Upper lobe of left lung (tissue), 6 donors: ENCODE measurements at regions not wholly inside any gene's neighbourhood (a gene's known extent, or its start where the extent isn't known, plus 50 kb on each side); places are given as distances from the start of the nearest gene placed in this dataset.

Source experiments
- ATAC-seq, 2 donors: fragments of 200-7000 bp; cut with Tn5 transposase; one replicate each; pipeline ENCODE4 v1.9.1; 2022; ENCODE audit warnings: mild to moderate bottlenecking in 2 of 2, moderate library complexity in 2 of 2; ENCODE audit not compliant: low FRiP score in 2 of 2
- DNase-seq, 2 donors: peaks; one replicate each; pipeline ENCODE4 v3.0.0-alpha.2; 2019 to 2020
- H3K27ac ChIP-seq, 4 donors: fragments of 200-600 bp; sonication (generic); one replicate each; pipeline ENCODE4 v1.5.1; 2016 to 2019
- H3K27me3 ChIP-seq, 4 donors: fragments of 200-600 bp; sonication (generic); one replicate each; pipeline ENCODE4 v1.5.1; 2017 to 2019
- H3K36me3 ChIP-seq, 4 donors: fragments of 200-600 bp; sonication (generic); one replicate each; pipeline ENCODE4 v1.5.1; 2016 to 2019
- H3K4me1 ChIP-seq, 4 donors: fragments of 200-600 bp; sonication (generic); one replicate each; pipeline ENCODE4 v1.5.1; 2018 to 2019
- H3K4me3 ChIP-seq, 4 donors: fragments of 200-600 bp; sonication (generic); one replicate each; pipeline ENCODE4 v1.5.1; 2017 to 2019; ENCODE audit warnings: mild to moderate bottlenecking in 2 of 4, moderate library complexity in 1 of 4
- H3K9me3 ChIP-seq, 4 donors: fragments of 200-600 bp; sonication (generic); one replicate each; pipeline ENCODE4 v1.5.1; 2018 to 2019
- EP300 ChIP-seq, 4 donors: sonication (generic); formaldehyde crosslinking; IDR thresholded peaks; one replicate each; pipeline ENCODE4 v1.5.1; 2017; ENCODE audit warnings: antibody characterized with exemption in 4 of 4, control low read depth in 2 of 4
- POLR2A ChIP-seq, 4 donors: fragments of 450-650 bp; IDR thresholded peaks; one replicate each; pipeline ENCODE4 v1.5.1; 2016 to 2017; ENCODE audit warnings: antibody characterized with exemption in 4 of 4, mild to moderate bottlenecking in 2 of 4
- POLR2AphosphoS5 ChIP-seq, 2 donors: sonication (generic); formaldehyde crosslinking; IDR thresholded peaks; one replicate each; pipeline ENCODE4 v1.5.1; 2017; ENCODE audit warnings: antibody characterized with exemption in 2 of 2
- WGBS, 2 donors: methylation state at CpG; one replicate each; pipeline ENCODE4 v1.1.5; 2017 to 2018; 5-methylcytosine and 5-hydroxymethylcytosine counted together
- TF ChIP-seq, protein P1 (sequence below), 6 experiments: fragments of 450-650 bp in 4 of 6; fragments of 200-600 bp in 2 of 6; sonication (generic) in 2 of 6; IDR thresholded peaks; one replicate each; pipeline ENCODE4 v1.5.1; 2016 to 2019; ENCODE audit warnings: antibody characterized with exemption in 6 of 6
- donor health status: DM: no; HTN: no; CAD: no; lungs with moderate emphysema.
- donor health status: DM: no; HTN: yes; CAD: no; lungs with severe emphysema.

DNA sequence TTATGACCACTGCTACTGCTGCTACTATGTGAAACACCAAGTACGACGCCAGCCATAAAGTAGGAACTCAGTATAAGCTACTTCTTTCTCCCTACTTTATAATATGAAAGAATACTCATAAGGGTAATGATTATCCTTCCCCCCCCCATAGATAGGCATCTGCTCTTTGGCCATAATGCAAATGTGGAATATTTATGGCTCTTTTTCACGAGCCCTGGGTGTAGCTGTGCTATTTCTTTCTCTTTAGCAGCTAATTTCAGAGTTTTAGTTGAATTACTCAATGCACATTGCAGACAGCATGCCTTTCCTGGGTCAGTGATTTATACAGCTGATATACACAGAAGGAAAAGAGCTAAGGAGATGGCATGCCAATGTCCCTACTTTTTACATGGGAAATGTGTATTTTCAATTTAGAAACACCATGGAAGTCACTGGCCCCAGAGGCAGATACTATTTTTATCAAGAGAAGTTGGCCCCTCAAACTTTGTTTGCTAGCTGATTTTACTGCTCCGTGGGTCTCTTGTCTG, 234.1 kb upstream of the KIAA1217 start:
- Histone ChIP-seq H3K36me3 (no peaks in the 10 kb centered on the region), H3K4me3 (no peak overlapping the region), H3K27me3 (no peaks in the 10 kb centered on the region), H3K9me3 (no peaks in the 10 kb centered on the region), H3K27ac (no peak overlapping the region), H3K4me1 (no peaks in the 10 kb centered on the region)
- 71 to 74% methylated on average over 4 of the region's 4 CpGs for WGBS, 2 donors
- TF ChIP-seq POLR2AphosphoS5 (IDR thresholded peaks at IDR 0.05): no peak
- TF ChIP-seq, protein P1, sequence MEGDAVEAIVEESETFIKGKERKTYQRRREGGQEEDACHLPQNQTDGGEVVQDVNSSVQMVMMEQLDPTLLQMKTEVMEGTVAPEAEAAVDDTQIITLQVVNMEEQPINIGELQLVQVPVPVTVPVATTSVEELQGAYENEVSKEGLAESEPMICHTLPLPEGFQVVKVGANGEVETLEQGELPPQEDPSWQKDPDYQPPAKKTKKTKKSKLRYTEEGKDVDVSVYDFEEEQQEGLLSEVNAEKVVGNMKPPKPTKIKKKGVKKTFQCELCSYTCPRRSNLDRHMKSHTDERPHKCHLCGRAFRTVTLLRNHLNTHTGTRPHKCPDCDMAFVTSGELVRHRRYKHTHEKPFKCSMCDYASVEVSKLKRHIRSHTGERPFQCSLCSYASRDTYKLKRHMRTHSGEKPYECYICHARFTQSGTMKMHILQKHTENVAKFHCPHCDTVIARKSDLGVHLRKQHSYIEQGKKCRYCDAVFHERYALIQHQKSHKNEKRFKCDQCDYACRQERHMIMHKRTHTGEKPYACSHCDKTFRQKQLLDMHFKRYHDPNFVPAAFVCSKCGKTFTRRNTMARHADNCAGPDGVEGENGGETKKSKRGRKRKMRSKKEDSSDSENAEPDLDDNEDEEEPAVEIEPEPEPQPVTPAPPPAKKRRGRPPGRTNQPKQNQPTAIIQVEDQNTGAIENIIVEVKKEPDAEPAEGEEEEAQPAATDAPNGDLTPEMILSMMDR (IDR thresholded peaks at IDR 0.05): no peak
- no peak for TF ChIP-seq POLR2A (IDR thresholded peaks at IDR 0.05)
- TF ChIP-seq EP300 (IDR thresholded peaks at IDR 0.05): no peak
- ATAC-seq (no peak), DNase-seq (no peak)

DNA sequence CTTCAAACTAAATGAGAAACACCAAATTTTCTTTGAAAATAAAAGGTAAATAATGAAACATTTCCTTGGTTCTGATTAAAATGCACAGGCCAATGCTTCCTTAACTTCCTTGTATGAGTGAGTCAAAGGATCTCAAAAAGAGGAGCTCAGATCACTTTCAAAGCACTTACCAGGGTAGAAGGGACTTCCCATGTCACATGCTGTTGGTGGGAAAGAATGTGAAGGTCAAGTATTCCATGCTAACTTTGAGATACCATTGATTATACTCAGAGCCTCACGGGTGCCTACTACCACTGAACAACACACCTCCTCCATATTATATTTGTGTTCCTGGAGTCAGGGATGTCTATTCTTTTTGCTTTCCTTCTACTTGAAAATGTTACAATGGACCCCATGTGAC, 233.5 kb upstream of the KIAA1217 start:
- H3K4me1 ChIP-seq: no peaks in the 10 kb centered on the region
- H3K36me3 ChIP-seq: no peaks in the 10 kb centered on the region
- no peak for DNase-seq
- H3K27me3 ChIP-seq: no peaks in the 10 kb centered on the region
- no peak for ATAC-seq
- no peak overlapping the region for H3K4me3 ChIP-seq
- no peak for TF ChIP-seq POLR2AphosphoS5 (IDR thresholded peaks at IDR 0.05)
- TF ChIP-seq, protein P1 (IDR thresholded peaks at IDR 0.05): no peak
- TF ChIP-seq EP300 (IDR thresholded peaks at IDR 0.05): no peak
- TF ChIP-seq POLR2A (IDR thresholded peaks at IDR 0.05): no peak
- 57 to 73% methylated on average over 1 of the region's 1 CpG for WGBS, 2 donors
- no peak overlapping the region for H3K27ac ChIP-seq
- no peaks in the 10 kb centered on the region for H3K9me3 ChIP-seq

DNA sequence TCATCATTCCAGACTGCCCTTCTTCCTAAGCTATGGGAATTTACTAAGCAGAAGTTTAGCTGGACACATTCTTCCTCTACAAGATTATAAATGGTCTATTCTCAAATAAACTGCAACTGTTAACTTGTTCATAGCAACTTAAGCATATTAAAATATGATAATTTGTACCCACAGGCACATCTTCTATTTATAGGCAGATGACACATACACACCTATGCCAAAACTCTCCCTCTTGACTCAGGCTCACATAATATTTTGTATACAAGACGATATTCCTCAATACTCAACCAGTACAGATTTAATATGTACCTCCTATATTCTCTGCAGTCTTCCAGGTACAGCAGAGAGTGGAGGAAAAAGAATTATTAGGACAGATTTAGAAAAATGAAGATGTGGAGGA, 232.7 kb upstream of the KIAA1217 start:
- WGBS, 2 donors: 87 to 89% methylated on average over 1 of the region's 1 CpG
- Histone ChIP-seq H3K36me3 (no peaks in the 10 kb centered on the region), H3K4me3 (no peak overlapping the region), H3K4me1 (no peaks in the 10 kb centered on the region), H3K27me3 (no peaks in the 10 kb centered on the region), H3K27ac (no peak overlapping the region), H3K9me3 (no peaks in the 10 kb centered on the region)
- DNase-seq (no peak), ATAC-seq (no peak)
- TF ChIP-seq, protein P1 (IDR thresholded peaks at IDR 0.05): no peak
- no peak for TF ChIP-seq EP300 (IDR thresholded peaks at IDR 0.05)
- TF ChIP-seq POLR2AphosphoS5 (IDR thresholded peaks at IDR 0.05): no peak

DNA sequence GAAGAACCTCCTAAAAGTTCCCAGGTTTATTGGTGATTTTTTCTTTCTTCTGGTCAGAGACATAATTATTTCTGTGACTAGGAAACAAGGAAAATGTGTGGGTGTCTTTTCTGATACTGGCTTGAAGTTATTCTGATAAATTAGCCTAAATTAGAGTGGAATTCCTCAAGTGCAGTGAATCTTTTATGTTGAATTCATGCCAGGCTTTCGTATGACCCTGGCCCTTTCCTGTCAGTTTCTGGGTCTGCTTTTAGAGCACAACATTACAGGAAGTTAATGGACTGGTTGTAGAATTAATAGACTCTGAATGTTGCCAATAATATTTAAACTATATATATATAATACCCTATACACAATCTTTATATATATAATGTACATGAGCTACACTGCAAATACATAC, 230.6 kb upstream of the KIAA1217 start:
- Histone ChIP-seq H3K9me3 (no peaks in the 10 kb centered on the region), H3K27me3 (no peaks in the 10 kb centered on the region), H3K4me1 (no peaks in the 10 kb centered on the region), H3K27ac (no peak overlapping the region), H3K4me3 (no peak overlapping the region), H3K36me3 (no peaks in the 10 kb centered on the region)
- DNase-seq (no peak), ATAC-seq (no peak)
- WGBS, 2 donors: 37 to 39% methylated on average over 1 of the region's 1 CpG
- TF ChIP-seq, protein P1 (IDR thresholded peaks at IDR 0.05): no peak
- no peak for TF ChIP-seq EP300 (IDR thresholded peaks at IDR 0.05)
- TF ChIP-seq POLR2AphosphoS5 (IDR thresholded peaks at IDR 0.05): no peak
- TF ChIP-seq POLR2A (IDR thresholded peaks at IDR 0.05): no peak

DNA sequence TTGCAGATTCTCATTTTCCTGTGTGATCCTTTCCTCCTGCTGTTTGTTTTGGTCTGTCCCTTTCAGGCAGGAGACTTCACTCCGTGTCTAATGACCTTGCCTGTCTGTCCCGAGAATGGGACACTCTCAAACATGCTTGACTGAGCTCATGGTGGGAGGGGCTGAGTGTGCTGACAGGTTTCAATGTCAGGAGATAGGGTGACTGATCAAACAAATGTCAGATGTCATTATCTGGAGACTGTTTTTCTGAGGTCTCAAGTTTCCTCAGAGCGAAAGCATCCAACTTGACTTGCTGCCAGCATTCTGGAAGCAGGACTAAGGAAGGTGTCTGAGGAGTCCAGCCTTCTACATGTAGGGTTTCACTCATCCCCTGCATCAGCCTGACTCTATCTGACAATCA, 228.8 kb upstream of the KIAA1217 start:
- DNase-seq (no peak), ATAC-seq (no peak)
- H3K27ac ChIP-seq: no peak overlapping the region
- no peak overlapping the region for H3K4me3 ChIP-seq
- TF ChIP-seq POLR2AphosphoS5 (IDR thresholded peaks at IDR 0.05) (no peak), POLR2A (IDR thresholded peaks at IDR 0.05) (no peak), EP300 (IDR thresholded peaks at IDR 0.05) (no peak)
- TF ChIP-seq, protein P1 (IDR thresholded peaks at IDR 0.05): no peak
- WGBS, 2 donors: 22 to 46% methylated on average over 3 of the region's 3 CpGs
- H3K9me3 ChIP-seq: no peaks in the 10 kb centered on the region
- H3K36me3 ChIP-seq: no peaks in the 10 kb centered on the region
- no peaks in the 10 kb centered on the region for H3K4me1 ChIP-seq
- H3K27me3 ChIP-seq: no peaks in the 10 kb centered on the region
